ENCODE measurements at regions not wholly inside any gene's neighbourhood (a gene's known extent, or its start where the extent isn't known, plus 50 kb on each side); places are given as distances from the start of the nearest gene placed in this dataset.

DNA sequence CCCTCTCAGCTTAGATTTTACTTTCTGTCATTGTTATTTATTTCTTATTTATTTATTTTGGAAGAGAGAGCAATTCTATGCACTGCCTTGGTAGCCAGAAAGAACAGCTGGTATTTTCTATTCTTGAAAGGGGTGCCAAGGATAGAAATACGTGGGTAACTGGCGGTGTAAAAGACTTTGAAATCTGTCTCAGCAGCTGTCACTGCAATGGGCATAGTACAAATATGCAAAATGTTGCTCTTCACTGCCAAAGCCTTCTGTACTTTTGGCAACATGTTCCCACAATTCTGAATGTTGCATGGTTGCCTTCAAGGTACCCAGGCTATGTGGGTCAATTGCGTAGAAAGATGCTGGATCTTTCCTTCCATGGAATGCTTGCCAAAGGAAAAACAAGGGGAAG, 230.2 kb upstream of the EDIL3 start:
- CTCF ChIA-PET = no interaction called here
- DNase-seq (ENCODE audit: low read depth in 1 of 2, low spot score in 1 of 2) = no peak
- no peak for ATAC-seq
- 30% methylated on average over 3 of the region's 3 CpGs for WGBS (ENCODE audit: missing lambda C conversion rate)
- POLR2A ChIA-PET = no interaction called here
- no peak overlapping the region for H3K27ac ChIP-seq
- H3K4me2 ChIP-seq = no peak overlapping the region
- no peak overlapping the region for H3K4me3 ChIP-seq
- no peak for FAIRE-seq
- no peaks in the 10 kb centered on the region for H3K4me1 ChIP-seq
- H3K9me3 ChIP-seq = no peaks in the 10 kb centered on the region
- TF ChIP-seq NPAS2 (CRISPR knock-in tag; IDR thresholded peaks at IDR 0.05; ENCODE audit: borderline replicate concordance) (no peak), HOXA7 (CRISPR knock-in tag; IDR thresholded peaks at IDR 0.05) (no peak), JUN (IDR thresholded peaks at IDR 0.05) (no peak)

DNA sequence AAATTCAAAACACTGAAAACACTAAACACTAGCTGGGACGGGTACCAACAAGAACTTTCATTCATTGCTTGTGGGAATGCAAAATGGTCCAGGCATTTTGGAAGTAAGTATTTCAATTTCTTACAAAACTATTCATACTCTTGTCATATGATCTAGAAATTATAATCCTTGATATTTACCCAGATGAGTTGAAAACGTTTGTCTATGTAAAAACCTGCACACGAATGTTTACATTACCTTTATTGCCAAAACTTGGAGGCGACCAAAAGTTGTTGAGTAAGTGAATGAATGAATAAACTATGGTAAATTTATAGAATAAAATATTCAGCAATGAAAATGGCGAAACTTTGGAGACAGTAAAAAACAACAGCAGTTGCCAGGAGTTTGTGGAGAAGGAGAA, 222.1 kb upstream of the EDIL3 start:
- H3K4me1 ChIP-seq = no peaks in the 10 kb centered on the region
- DNase-seq (ENCODE audit: low read depth in 1 of 2, low spot score in 1 of 2) (no peak), ATAC-seq (no peak), FAIRE-seq (no peak)
- no peaks in the 10 kb centered on the region for H3K9me3 ChIP-seq
- H3K4me3 ChIP-seq = no peak overlapping the region
- H3K27ac ChIP-seq = no peak overlapping the region
- TF ChIP-seq EP300 (IDR thresholded peaks at IDR 0.05) = no peak
- no peak for TF ChIP-seq GATA3 (IDR thresholded peaks at IDR 0.05; ENCODE audit: borderline replicate concordance)
- no peak for TF ChIP-seq MAZ (IDR thresholded peaks at IDR 0.05; ENCODE audit: borderline replicate concordance, low read depth, low read length)
- TF ChIP-seq TP53 (CRISPR knock-in tag; IDR thresholded peaks at IDR 0.05) = no peak
- no peak for TF ChIP-seq ZNF302 (CRISPR knock-in tag; IDR thresholded peaks at IDR 0.05)
- TF ChIP-seq NPAS2 (CRISPR knock-in tag; IDR thresholded peaks at IDR 0.05; ENCODE audit: borderline replicate concordance) = no peak
- no peak for TF ChIP-seq EHMT2 (IDR thresholded peaks at IDR 0.05; ENCODE audit: low read depth)
- no peak for TF ChIP-seq ZFP36 (IDR thresholded peaks at IDR 0.05; ENCODE audit: borderline replicate concordance, partially characterized antibody)
- no peak for TF ChIP-seq HOXB13 (CRISPR knock-in tag; IDR thresholded peaks at IDR 0.05; ENCODE audit: low read depth)
- TF ChIP-seq TFCP2L1 (CRISPR knock-in tag; IDR thresholded peaks at IDR 0.05) = no peak
- no peak for TF ChIP-seq RARB (CRISPR knock-in tag; IDR thresholded peaks at IDR 0.05)
- TF ChIP-seq RAD21 (conservative IDR thresholded peaks at IDR 0.05 in 1 of 2, IDR thresholded peaks at IDR 0.05 in 1 of 2) = no peak
- TF ChIP-seq, protein P1, sequence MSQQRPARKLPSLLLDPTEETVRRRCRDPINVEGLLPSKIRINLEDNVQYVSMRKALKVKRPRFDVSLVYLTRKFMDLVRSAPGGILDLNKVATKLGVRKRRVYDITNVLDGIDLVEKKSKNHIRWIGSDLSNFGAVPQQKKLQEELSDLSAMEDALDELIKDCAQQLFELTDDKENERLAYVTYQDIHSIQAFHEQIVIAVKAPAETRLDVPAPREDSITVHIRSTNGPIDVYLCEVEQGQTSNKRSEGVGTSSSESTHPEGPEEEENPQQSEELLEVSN (IDR thresholded peaks at IDR 0.05; ENCODE audit: borderline replicate concordance, low read depth) = no peak
- no peak for TF ChIP-seq KDM5A (IDR thresholded peaks at IDR 0.05)
- TF ChIP-seq, protein P2, sequence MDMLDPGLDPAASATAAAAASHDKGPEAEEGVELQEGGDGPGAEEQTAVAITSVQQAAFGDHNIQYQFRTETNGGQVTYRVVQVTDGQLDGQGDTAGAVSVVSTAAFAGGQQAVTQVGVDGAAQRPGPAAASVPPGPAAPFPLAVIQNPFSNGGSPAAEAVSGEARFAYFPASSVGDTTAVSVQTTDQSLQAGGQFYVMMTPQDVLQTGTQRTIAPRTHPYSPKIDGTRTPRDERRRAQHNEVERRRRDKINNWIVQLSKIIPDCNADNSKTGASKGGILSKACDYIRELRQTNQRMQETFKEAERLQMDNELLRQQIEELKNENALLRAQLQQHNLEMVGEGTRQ (IDR thresholded peaks at IDR 0.05) = no peak
- TF ChIP-seq, protein P3, sequence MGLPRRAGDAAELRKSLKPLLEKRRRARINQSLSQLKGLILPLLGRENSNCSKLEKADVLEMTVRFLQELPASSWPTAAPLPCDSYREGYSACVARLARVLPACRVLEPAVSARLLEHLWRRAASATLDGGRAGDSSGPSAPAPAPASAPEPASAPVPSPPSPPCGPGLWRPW (IDR thresholded peaks at IDR 0.05) = no peak
- TF ChIP-seq HOXA7 (CRISPR knock-in tag; IDR thresholded peaks at IDR 0.05) = no peak
- WGBS (ENCODE audit: missing lambda C conversion rate) = 6% methylated on average over 5 of the region's 5 CpGs
- H3K4me2 ChIP-seq = no peak overlapping the region
- ChIA-PET POLR2A (no interaction called here), CTCF (no interaction called here)

DNA sequence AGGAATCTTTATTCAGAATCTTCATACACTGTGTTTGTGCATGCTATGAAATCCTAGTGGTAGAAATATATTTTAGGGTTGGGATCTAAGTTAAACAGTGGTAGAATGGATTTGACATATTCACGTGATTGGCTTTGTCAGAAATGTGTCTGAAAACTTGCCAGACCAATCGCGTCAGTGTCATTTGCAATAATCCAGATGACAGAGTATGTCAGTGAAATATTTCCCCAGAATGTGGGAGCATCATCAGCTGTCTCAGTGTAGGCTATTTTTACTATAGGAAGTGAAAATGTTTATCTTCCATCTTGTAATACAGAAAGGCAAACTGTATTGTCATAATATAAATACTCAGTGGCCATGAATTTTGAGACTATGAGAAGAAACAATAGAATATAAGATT, 220.6 kb upstream of the EDIL3 start:
- POLR2A ChIA-PET = no interaction called here
- no peak for TF ChIP-seq RARB (CRISPR knock-in tag; IDR thresholded peaks at IDR 0.05)
- TF ChIP-seq, protein P4, sequence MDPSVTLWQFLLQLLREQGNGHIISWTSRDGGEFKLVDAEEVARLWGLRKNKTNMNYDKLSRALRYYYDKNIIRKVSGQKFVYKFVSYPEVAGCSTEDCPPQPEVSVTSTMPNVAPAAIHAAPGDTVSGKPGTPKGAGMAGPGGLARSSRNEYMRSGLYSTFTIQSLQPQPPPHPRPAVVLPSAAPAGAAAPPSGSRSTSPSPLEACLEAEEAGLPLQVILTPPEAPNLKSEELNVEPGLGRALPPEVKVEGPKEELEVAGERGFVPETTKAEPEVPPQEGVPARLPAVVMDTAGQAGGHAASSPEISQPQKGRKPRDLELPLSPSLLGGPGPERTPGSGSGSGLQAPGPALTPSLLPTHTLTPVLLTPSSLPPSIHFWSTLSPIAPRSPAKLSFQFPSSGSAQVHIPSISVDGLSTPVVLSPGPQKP (IDR thresholded peaks at IDR 0.05; ENCODE audit: low read depth, low read length) = no peak
- TF ChIP-seq ESRRA (IDR thresholded peaks at IDR 0.05; ENCODE audit: borderline replicate concordance, low read length) = no peak
- TF ChIP-seq JUNB (IDR thresholded peaks at IDR 0.05) = no peak
- TF ChIP-seq, protein P5, sequence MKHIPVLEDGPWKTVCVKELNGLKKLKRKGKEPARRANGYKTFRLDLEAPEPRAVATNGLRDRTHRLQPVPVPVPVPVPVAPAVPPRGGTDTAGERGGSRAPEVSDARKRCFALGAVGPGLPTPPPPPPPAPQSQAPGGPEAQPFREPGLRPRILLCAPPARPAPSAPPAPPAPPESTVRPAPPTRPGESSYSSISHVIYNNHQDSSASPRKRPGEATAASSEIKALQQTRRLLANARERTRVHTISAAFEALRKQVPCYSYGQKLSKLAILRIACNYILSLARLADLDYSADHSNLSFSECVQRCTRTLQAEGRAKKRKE (CRISPR knock-in tag; IDR thresholded peaks at IDR 0.05; ENCODE audit: low read depth) = no peak
- TF ChIP-seq HOXB5 (CRISPR knock-in tag; IDR thresholded peaks at IDR 0.05) = no peak
- no peak for TF ChIP-seq EP300 (IDR thresholded peaks at IDR 0.05)
- TF ChIP-seq, protein P6, sequence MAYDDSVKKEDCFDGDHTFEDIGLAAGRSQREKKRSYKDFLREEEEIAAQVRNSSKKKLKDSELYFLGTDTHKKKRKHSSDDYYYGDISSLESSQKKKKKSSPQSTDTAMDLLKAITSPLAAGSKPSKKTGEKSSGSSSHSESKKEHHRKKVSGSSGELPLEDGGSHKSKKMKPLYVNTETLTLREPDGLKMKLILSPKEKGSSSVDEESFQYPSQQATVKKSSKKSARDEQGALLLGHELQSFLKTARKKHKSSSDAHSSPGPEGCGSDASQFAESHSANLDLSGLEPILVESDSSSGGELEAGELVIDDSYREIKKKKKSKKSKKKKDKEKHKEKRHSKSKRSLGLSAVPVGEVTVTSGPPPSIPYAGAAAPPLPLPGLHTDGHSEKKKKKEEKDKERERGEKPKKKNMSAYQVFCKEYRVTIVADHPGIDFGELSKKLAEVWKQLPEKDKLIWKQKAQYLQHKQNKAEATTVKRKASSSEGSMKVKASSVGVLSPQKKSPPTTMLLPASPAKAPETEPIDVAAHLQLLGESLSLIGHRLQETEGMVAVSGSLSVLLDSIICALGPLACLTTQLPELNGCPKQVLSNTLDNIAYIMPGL (CRISPR knock-in tag; IDR thresholded peaks at IDR 0.05; ENCODE audit: borderline replicate concordance) = no peak
- no peak for TF ChIP-seq MAFK (IDR thresholded peaks at IDR 0.05; ENCODE audit: partially characterized antibody)
- TF ChIP-seq, protein P2 (IDR thresholded peaks at IDR 0.05) = no peak
- H3K4me3 ChIP-seq = no peak overlapping the region
- 71% methylated on average over 3 of the region's 3 CpGs for WGBS (ENCODE audit: missing lambda C conversion rate)
- no peak overlapping the region for H3K4me2 ChIP-seq
- CTCF ChIA-PET = no interaction called here
- DNase-seq (ENCODE audit: low read depth in 1 of 2, low spot score in 1 of 2) = no peak
- H3K27ac ChIP-seq = no peak overlapping the region
- no peak for ATAC-seq
- no peak for FAIRE-seq
- no peaks in the 10 kb centered on the region for H3K9me3 ChIP-seq
- H3K4me1 ChIP-seq = no peaks in the 10 kb centered on the region
